ENCODE measurements at regions not wholly inside any gene's neighbourhood (a gene's known extent, or its start where the extent isn't known, plus 50 kb on each side); places are given as distances from the start of the nearest gene placed in this dataset.

GRCh38 chr15:62541846-62542245, 376.8 kb upstream of the C2CD4B start:
- Mint-ChIP-seq H3K27ac (ENCODE audit: unreplicated experiment) (no peak overlapping the region), H3K4me1 (ENCODE audit: low read depth, unreplicated experiment) (peaks cover under 1% of the 10 kb centered on the region), H3K9me3 (ENCODE audit: unreplicated experiment) (no peaks in the 10 kb centered on the region), H3K36me3 (ENCODE audit: unreplicated experiment) (peaks cover 4% of the 10 kb centered on the region), H3K4me3 (ENCODE audit: unreplicated experiment) (no peak overlapping the region), H3K27me3 (ENCODE audit: unreplicated experiment) (no peaks in the 10 kb centered on the region)
- DNase-seq = no peak
- no peak for TF ChIP-seq CTCF (IDR thresholded peaks at IDR 0.05; ENCODE audit: partially characterized antibody, unreplicated experiment)

GRCh38 chr15:62544446-62544845, 379.4 kb upstream of the C2CD4B start:
- no peaks in the 10 kb centered on the region for H3K9me3 Mint-ChIP-seq (ENCODE audit: unreplicated experiment)
- H3K27ac Mint-ChIP-seq (ENCODE audit: unreplicated experiment) = no peak overlapping the region
- no peak for TF ChIP-seq CTCF (IDR thresholded peaks at IDR 0.05; ENCODE audit: partially characterized antibody, unreplicated experiment)
- H3K27me3 Mint-ChIP-seq (ENCODE audit: unreplicated experiment) = peaks cover under 1% of the 10 kb centered on the region
- H3K4me1 Mint-ChIP-seq (ENCODE audit: low read depth, unreplicated experiment) = no peaks in the 10 kb centered on the region
- H3K36me3 Mint-ChIP-seq (ENCODE audit: unreplicated experiment) = peaks cover 4% of the 10 kb centered on the region
- no peak for DNase-seq
- no peak overlapping the region for H3K4me3 Mint-ChIP-seq (ENCODE audit: unreplicated experiment)

- DNase-seq = no peak
- no peak overlapping the region for H3K4me3 Mint-ChIP-seq (ENCODE audit: unreplicated experiment)
- no peaks in the 10 kb centered on the region for H3K4me1 Mint-ChIP-seq (ENCODE audit: low read depth, unreplicated experiment)
- H3K27ac Mint-ChIP-seq (ENCODE audit: unreplicated experiment) = no peak overlapping the region
- no peaks in the 10 kb centered on the region for H3K9me3 Mint-ChIP-seq (ENCODE audit: unreplicated experiment)
- H3K27me3 Mint-ChIP-seq (ENCODE audit: unreplicated experiment) = peaks cover 2% of the 10 kb centered on the region
- H3K36me3 Mint-ChIP-seq (ENCODE audit: unreplicated experiment) = peaks cover 4% of the 10 kb centered on the region
- no peak for TF ChIP-seq CTCF (IDR thresholded peaks at IDR 0.05; ENCODE audit: partially characterized antibody, unreplicated experiment)
These were observed 380.6 kb upstream of the C2CD4B start for GRCh38 chr15:62545467-62546227.

GRCh38 chr15:62546628-62547027, 381.5 kb upstream of the C2CD4B start:
- Mint-ChIP-seq H3K9me3 (ENCODE audit: unreplicated experiment) (no peaks in the 10 kb centered on the region), H3K4me3 (ENCODE audit: unreplicated experiment) (no peak overlapping the region), H3K36me3 (ENCODE audit: unreplicated experiment) (peaks cover 4% of the 10 kb centered on the region), H3K27ac (ENCODE audit: unreplicated experiment) (no peak overlapping the region), H3K27me3 (ENCODE audit: unreplicated experiment) (peaks cover 2% of the 10 kb centered on the region), H3K4me1 (ENCODE audit: low read depth, unreplicated experiment) (no peaks in the 10 kb centered on the region)
- TF ChIP-seq CTCF (IDR thresholded peaks at IDR 0.05; ENCODE audit: partially characterized antibody, unreplicated experiment) = no peak
- DNase-seq = no peak

- H3K9me3 Mint-ChIP-seq (ENCODE audit: unreplicated experiment) = no peaks in the 10 kb centered on the region
- H3K36me3 Mint-ChIP-seq (ENCODE audit: unreplicated experiment) = peaks cover 4% of the 10 kb centered on the region
- peaks cover 2% of the 10 kb centered on the region for H3K27me3 Mint-ChIP-seq (ENCODE audit: unreplicated experiment)
- no peak overlapping the region for H3K4me3 Mint-ChIP-seq (ENCODE audit: unreplicated experiment)
- H3K4me1 Mint-ChIP-seq (ENCODE audit: low read depth, unreplicated experiment) = no peaks in the 10 kb centered on the region
- TF ChIP-seq CTCF (IDR thresholded peaks at IDR 0.05; ENCODE audit: partially characterized antibody, unreplicated experiment) = no peak
- no peak for DNase-seq
- no peak overlapping the region for H3K27ac Mint-ChIP-seq (ENCODE audit: unreplicated experiment)
These were observed 382.5 kb upstream of the C2CD4B start for GRCh38 chr15:62547584-62547983.

All from glutamatergic neuron (in vitro differentiated cells).